ENCODE measurements at regions not wholly inside any gene's neighbourhood (a gene's known extent, or its start where the extent isn't known, plus 50 kb on each side); places are given as distances from the start of the nearest gene placed in this dataset.

DNA sequence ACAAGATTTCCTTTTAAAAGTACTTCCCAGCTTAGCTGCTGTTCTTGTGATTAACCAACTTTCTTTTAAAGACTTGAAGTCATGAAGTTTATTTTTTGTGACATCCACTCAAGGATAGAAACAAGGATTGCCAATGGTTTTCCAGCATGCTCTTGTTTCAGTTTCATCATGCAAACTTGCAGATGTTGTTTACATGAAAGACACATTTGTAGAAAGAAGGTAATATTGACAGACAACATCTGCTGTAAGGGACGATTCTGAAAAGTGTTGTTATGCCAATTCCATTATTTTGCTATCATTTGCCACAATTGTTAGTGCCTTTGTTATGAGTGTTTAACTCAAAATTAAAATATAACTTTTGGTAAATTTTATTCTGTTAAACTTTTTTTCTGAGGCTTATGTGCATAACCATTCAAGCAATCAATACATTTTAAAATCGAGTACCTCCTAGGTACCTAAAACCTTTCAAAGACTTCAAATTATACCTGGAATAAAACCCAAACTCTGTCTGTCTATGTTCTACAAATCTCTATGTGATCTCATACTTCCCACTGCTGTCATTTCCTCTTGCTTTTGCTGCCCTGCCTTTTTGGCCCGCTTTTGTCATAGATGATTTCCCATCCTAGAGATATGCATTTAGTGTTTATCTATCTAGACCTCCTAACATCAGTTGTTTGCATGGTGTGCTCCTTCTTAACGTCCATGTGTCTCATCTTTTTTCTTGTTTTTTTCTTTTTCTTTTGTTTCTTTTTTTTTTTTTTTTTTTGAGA, 630.4 kb downstream of the NR2F2 start:
- TF ChIP-seq, protein P1, sequence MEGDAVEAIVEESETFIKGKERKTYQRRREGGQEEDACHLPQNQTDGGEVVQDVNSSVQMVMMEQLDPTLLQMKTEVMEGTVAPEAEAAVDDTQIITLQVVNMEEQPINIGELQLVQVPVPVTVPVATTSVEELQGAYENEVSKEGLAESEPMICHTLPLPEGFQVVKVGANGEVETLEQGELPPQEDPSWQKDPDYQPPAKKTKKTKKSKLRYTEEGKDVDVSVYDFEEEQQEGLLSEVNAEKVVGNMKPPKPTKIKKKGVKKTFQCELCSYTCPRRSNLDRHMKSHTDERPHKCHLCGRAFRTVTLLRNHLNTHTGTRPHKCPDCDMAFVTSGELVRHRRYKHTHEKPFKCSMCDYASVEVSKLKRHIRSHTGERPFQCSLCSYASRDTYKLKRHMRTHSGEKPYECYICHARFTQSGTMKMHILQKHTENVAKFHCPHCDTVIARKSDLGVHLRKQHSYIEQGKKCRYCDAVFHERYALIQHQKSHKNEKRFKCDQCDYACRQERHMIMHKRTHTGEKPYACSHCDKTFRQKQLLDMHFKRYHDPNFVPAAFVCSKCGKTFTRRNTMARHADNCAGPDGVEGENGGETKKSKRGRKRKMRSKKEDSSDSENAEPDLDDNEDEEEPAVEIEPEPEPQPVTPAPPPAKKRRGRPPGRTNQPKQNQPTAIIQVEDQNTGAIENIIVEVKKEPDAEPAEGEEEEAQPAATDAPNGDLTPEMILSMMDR (IDR thresholded peaks at IDR 0.05) = no peak

DNA sequence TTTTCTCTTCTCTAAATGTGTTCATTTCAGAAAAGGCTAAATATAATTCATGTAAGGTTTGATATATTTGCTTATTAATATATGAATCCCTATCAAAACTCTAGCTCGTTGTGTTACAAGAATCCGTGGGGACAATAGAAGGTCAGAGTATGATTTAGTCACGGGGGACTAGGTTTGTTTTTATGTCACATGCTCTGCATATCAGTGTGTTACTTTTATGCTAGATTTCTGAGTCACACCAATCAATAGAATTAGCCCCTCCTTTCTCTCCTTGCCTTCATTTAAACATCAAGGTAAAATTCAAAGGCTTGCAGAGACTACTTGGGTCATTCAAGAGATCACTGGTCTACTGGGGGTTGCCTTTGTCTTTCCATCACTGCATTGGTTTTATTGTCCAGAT, 636.1 kb downstream of the NR2F2 start:
- TF ChIP-seq, protein P1 (IDR thresholded peaks at IDR 0.05) = no peak

DNA sequence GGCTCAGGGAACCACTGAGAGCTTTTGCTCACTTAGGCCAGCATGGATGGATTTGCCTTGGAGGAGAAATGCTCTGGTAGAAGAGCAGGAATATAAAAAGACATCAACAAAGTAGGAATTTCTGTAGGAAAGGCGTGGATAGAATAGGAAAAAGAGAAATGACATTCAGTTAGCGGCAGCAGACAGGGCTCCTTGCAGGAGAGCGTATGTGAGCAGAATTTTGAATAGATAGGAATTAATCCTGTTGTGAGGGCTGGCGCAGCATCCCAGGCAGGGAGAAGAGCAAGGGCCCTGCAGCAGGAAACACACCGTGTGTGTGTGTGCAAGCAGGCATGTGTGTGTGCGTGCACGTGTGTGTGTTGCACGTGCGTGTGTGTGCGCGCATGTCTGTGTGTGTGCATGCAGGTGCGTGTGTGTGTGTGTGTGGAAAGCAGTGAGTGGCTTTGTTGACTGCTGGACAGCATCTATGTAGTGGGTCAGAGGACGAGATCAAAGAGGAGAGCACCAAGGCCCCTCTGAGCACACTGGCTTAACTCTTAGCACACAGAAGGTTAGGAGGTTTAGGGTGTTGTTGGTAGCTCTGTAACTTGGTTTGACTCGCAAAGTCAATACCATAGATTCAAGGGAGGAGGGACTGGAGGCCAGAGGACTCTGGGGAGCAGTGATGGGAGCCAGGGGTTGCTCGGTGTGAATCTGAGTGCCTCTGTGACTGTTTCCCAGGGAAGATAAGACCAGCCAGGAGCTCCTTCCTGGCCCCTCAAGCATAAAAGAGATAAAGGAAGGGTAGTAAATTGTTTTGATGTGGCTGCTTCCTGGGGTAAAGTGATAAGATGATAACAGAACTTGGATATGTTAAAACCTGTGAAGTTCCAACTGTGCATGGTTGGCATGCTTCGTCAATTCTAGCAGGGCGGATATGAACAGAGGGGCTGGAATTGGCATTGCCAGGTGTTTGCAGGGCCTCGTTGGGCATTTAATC, 639.5 kb downstream of the NR2F2 start:
- TF ChIP-seq, protein P1 (IDR thresholded peaks at IDR 0.05) = no peak

DNA sequence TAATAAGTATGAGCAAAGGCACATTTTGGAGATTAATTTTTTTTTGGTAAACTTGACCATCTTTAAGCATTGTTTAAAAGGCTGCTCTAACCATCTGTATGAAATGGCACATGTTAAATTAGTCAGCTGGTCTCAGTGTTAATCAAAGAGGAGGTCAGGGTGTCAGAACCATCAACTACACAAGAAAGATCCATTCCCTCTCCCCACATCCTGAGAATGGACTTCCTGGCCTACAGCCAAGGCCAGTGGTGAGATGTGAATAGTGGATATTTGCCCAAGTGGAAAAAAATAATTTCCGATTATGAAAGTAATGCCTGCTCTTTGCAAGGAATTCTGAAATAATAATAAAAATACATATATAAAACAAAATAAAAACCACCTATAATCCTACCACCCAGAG, 641.7 kb downstream of the NR2F2 start:
- TF ChIP-seq, protein P1 (IDR thresholded peaks at IDR 0.05) = no peak

DNA sequence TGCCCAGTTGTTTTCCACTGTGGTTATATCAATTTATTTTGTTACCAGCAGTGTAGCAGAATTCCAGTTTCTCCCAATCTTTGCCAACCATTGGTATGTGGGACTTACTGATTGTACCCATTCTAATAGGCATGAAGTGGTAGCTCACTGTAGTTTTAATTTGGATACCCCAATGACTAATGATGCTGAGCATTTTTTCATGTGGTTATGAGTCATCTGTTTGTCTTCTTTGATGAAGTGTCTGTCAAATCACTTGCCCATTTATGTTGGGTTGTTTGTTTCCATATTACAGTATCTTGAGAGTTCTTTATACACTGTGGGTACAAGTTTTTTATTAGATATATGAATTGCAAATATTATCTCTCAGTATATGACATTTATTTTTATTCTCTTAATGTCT, 644.3 kb downstream of the NR2F2 start:
- TF ChIP-seq, protein P1 (IDR thresholded peaks at IDR 0.05) = no peak

DNA sequence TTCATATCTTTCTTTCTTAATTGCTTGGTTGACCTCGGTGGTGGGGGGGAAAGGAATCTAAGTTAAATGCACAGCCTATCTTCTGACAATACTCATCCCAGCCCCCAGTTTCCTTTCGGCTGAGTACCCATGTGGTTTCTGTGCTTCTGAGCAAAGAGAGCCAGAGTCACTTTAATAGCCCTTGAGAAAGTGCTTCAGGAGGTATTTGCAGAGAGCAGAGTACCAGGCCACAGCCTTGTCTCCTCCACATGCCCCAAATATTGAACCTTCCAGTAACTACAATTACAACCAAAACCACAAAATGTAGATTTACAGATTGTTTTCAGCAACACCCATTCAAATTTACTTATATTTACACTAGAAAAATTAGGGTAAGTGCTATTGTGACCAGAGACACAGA, 647.4 kb downstream of the NR2F2 start:
- TF ChIP-seq, protein P1 (IDR thresholded peaks at IDR 0.05) = no peak

DNA sequence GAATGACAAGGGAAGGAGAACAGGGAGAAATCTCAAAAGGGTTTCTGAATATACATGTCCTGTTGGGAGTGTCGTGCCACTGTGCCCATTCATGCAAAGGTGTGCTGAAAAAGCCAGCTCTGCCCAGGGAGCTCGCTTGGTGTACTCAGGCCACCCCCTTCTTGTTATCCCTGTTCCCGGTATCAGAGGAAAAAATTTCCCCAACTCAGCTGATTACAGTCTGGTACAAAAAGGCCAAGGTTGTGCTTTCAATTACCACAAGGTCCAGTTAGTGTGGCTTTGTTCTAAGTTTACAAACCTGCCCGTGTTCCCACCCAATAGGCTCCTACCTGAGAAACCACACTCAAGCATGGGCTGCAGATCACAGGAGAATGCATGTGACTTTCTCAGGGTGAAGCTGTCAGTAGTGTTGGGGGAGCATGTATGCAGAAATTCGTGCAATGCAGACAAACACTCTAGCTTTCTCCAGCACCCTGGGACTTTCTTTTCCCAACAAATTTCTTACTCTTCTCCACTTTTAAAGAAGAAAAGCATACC, 648.5 kb downstream of the NR2F2 start:
- TF ChIP-seq, protein P1 (IDR thresholded peaks at IDR 0.05) = no peak

Data from LNCAP (cell line).